BLaER1 treated with 17β-estradiol and CSF1 and Interleukin-3, amounts not matched to agents 10 nM and 100 nM (cell line): ENCODE measurements at regions not wholly inside any gene's neighbourhood (a gene's known extent, or its start where the extent isn't known, plus 50 kb on each side); places are given as distances from the start of the nearest gene placed in this dataset.

Source experiments
- H3K27ac ChIP-seq, 11 experiments: shearing (Covaris generic); formaldehyde crosslinking; 2 replicates each; pipeline ENCODE4 v1.8.1; 2022
- H3K27me3 ChIP-seq, 11 experiments: shearing (Covaris generic); formaldehyde crosslinking; 2 replicates each; pipeline ENCODE4 v1.8.1; 2022
- H3K36me3 ChIP-seq, 11 experiments: shearing (Covaris generic); formaldehyde crosslinking; 2 replicates each; pipeline ENCODE4 v1.8.1; 2022
- H3K4me1 ChIP-seq, 10 experiments: shearing (Covaris generic); formaldehyde crosslinking; 2 replicates each; pipeline ENCODE4 v1.8.1; 2022
- H3K4me2 ChIP-seq, 11 experiments: shearing (Covaris generic); formaldehyde crosslinking; 2 replicates each; pipeline ENCODE4 v1.8.1; 2022
- H3K4me3 ChIP-seq, 10 experiments: shearing (Covaris generic); formaldehyde crosslinking; 2 replicates each; pipeline ENCODE4 v1.8.1; 2022
- H3K9ac ChIP-seq, 11 experiments: shearing (Covaris generic); formaldehyde crosslinking; 2 replicates each; pipeline ENCODE4 v1.8.1; 2022
- H3K9me3 ChIP-seq, 11 experiments: shearing (Covaris generic); formaldehyde crosslinking; replicated peaks in 1 of 11; 2 replicates each; pipeline ENCODE4 v1.8.1; 2022
- H4K20me1 ChIP-seq, 11 experiments: shearing (Covaris generic); formaldehyde crosslinking; 2 replicates each; pipeline ENCODE4 v1.8.1; 2022
- Cebpa-rat ChIP-seq, 11 experiments: shearing (Covaris generic); IDR thresholded peaks; 2 replicates each; pipeline ENCODE4 v1.8.1; 2022

DNA sequence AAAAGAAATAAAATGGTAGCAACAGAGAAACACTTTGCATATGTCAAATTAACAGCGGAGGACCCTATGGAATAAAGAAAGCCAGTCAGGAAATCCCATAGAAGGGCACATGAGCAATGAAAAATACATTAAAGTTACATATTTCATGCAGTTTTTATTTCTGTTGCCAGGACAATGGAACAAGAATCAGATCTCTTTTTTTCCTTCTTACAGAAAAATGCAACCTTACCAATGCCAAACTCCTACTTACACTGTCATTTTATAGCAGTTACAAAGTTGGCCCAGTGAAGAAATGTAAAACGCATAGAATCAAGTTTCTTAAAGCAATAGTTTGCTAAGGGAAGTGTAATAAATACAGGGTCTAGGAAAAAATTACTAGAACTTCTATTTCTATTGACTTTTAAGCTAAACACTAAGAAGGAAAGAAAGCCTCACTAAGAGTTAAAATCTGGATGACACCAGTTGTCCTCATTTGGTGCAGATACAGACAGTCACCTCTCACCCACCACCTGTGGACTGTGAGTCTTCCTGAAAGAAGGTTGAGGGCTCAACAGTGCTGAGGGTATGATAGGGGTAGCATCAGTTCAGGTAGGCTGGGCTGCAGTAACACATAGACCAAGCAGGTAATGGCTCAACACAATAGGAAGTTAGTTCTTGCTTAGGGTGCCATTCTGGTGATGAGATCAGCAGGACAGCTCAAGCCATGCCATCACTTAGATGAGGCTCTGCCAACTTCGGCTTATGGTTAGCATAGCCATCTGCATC lies 224.6 kb downstream of the ANAPC10 start:
- H3K27me3 ChIP-seq: no peaks in the 10 kb centered on the region
- H4K20me1 ChIP-seq: no peaks in the 10 kb centered on the region
- H3K36me3 ChIP-seq: no peaks in the 10 kb centered on the region
- no peak for TF ChIP-seq Cebpa-rat (IDR thresholded peaks at IDR 0.05)
- no peaks in the 10 kb centered on the region for H3K4me1 ChIP-seq
- H3K4me2 ChIP-seq: no peak overlapping the region
- no peak overlapping the region for H3K27ac ChIP-seq
- H3K9ac ChIP-seq: no peak overlapping the region
- H3K4me3 ChIP-seq: no peak overlapping the region
- H3K9me3 ChIP-seq: no peaks in the 10 kb centered on the region

DNA sequence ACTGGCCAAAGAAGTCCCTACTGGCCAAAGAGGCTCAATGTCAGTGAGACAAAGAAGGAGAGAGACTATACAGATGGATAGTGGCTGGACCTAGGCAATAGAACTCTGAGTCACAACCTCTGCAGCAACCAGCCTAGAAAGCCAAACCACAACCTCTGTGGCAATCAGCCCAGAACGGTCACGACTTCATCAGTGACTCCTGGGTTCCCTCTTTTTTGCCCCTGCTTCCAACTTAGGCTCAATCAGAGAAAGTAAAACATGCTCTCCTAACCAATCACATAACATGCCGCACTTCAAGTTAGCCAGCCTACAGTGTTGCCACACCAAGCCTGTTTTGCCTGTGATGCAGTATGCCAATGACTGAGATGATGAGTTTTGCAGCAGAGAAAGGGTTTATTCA lies 203.4 kb downstream of the ANAPC10 start:
- Histone ChIP-seq H3K4me3 (no peak overlapping the region), H3K27me3 (no peaks in the 10 kb centered on the region), H3K9ac (no peak overlapping the region), H3K4me2 (peak overlapping the region in 6 of 11 experiments; percentile 26 to 61 (median 35); a peak in 11 of 22 replicates), H4K20me1 (no peaks in the 10 kb centered on the region), H3K4me1 (peaks cover 0 to 13% (median 5%) of the 10 kb centered on the region in 10 experiments; a peak in 10 of 20 replicates), H3K36me3 (no peaks in the 10 kb centered on the region), H3K9me3 (no peaks in the 10 kb centered on the region; a peak in 1 of 22 replicates), H3K27ac (peak overlapping the region in 3 of 11 experiments; percentile 33 to 65 (median 35); a peak in 4 of 22 replicates)
- peak in 4 of 11 experiments; percentile 25 to 75 (median 58); a peak in 4 of 22 replicates for TF ChIP-seq Cebpa-rat (IDR thresholded peaks at IDR 0.05)

DNA sequence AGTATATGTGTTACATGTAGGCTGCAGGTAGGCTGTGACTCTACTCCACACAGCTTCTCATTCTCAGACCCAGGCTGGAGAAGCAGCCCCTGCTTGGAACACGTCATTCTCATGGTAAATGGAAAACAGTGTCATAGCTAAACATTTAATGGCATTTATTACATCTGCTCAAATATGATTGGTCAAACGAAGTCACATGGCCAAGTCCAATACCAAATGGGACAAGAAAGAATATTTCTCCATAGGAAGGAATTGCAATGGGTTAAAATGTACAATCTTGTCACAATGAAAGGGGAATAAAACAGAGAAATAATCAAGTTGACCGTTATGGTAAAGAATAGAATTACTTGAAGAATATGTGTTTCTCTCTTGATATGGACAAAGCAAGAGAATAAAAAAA lies 198.6 kb downstream of the ANAPC10 start:
- Histone ChIP-seq H3K4me1 (peaks cover 7 to 16% (median 9%) of the 10 kb centered on the region in 10 experiments; a peak in 16 of 20 replicates), H3K9ac (no peak overlapping the region), H3K4me2 (no peak overlapping the region), H3K9me3 (no peaks in the 10 kb centered on the region; a peak in 1 of 22 replicates), H4K20me1 (no peaks in the 10 kb centered on the region), H3K27me3 (no peaks in the 10 kb centered on the region), H3K4me3 (no peak overlapping the region), H3K27ac (no peak overlapping the region), H3K36me3 (no peaks in the 10 kb centered on the region)
- TF ChIP-seq Cebpa-rat (IDR thresholded peaks at IDR 0.05): no peak

DNA sequence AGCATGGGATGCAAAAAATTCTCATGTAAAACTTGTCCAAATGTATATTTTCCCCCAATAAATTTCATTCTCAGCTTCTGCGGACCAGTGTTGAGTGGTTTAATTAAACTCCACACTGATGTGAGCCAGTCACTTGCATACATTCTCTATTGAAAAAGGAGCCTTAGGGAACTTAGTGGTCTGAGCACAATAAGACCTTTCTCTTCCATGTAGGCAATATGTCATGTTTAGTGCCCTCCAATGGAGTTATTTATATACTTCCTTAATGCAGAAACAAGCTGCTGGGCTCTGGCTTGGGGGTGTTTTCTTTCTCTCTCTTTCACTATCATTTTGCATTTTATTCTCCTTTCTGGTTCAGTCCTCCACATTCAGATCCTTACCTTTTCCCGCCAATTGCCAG lies 196.9 kb downstream of the ANAPC10 start:
- Histone ChIP-seq H3K36me3 (no peaks in the 10 kb centered on the region), H3K4me2 (peak overlapping the region in 6 of 11 experiments; percentile 9 to 32 (median 21); a peak in 6 of 22 replicates), H3K9ac (no peak overlapping the region), H3K4me1 (peaks cover 10 to 27% (median 20%) of the 10 kb centered on the region in 10 experiments; a peak in 19 of 20 replicates), H3K27me3 (no peaks in the 10 kb centered on the region), H3K27ac (no peak overlapping the region), H3K4me3 (no peak overlapping the region), H3K9me3 (no peaks in the 10 kb centered on the region; a peak in 1 of 22 replicates), H4K20me1 (no peaks in the 10 kb centered on the region)
- no peak for TF ChIP-seq Cebpa-rat (IDR thresholded peaks at IDR 0.05)

DNA sequence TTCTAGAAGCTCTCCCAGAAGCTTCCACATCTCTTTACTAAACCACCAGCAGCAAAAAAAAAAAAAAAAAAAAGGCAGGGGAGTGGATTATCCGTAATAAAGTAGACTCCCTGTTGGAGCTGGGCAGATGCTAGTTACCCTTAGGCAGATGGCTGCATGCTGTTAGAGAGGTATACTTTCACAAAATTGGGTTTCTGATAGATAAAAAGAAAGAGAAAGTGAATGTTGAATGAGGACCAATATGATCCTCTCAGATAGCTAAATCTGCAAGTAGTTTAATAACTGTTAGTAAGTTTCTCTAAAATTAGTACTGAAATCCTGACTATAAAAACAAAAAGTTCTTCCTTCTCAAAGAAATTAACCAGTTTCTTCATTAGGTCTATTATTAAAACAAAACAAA lies 195.4 kb downstream of the ANAPC10 start:
- Histone ChIP-seq H3K4me3 (no peak overlapping the region), H3K36me3 (no peaks in the 10 kb centered on the region), H3K9ac (no peak overlapping the region), H3K27me3 (no peaks in the 10 kb centered on the region), H3K9me3 (no peaks in the 10 kb centered on the region; a peak in 1 of 22 replicates), H4K20me1 (no peaks in the 10 kb centered on the region), H3K4me2 (no peak overlapping the region), H3K27ac (no peak overlapping the region), H3K4me1 (peaks cover 25 to 42% (median 34%) of the 10 kb centered on the region in 10 experiments)
- TF ChIP-seq Cebpa-rat (IDR thresholded peaks at IDR 0.05): no peak

DNA sequence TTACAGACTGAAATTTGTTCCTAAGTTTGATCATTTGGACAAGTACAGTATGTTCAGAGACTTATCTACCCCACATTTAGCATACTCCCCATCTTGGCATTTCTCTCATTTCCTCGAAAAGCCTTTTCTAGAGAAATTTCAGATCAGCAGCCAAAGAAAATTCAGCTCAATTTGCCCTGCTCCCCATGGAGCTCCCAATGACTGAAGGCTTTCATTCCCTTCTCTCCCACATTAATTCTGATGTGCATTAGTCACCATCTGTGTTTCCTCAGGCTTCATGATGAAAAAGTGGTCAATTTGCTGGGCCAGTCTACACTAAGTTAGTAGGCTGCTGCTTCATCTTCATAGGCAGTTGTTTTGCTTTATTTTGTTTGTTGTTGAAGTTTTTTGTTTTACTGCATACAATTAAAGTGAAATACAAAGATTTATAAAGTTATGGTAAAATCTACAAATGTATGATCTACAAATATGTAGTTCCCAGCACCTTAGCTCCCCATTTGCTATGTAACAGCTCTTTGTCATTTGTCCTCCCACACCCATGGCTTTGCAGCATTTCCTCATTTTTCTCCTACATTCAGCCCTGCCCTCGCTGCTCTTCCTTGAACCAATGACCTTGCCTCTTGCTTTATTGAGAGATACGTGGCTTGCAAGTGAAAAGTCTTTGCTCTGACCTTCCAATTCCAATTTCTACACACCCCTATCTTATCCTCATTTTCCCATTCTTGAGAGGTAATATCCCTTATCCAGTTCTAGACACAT lies 193.9 kb downstream of the ANAPC10 start:
- H3K27ac ChIP-seq: no peak overlapping the region
- no peaks in the 10 kb centered on the region; a peak in 1 of 22 replicates for H3K9me3 ChIP-seq
- no peak overlapping the region for H3K4me3 ChIP-seq
- H3K9ac ChIP-seq: no peak overlapping the region
- H4K20me1 ChIP-seq: no peaks in the 10 kb centered on the region
- H3K4me2 ChIP-seq: peak overlapping the region in 1 of 11 experiments; percentile 22; a peak in 2 of 22 replicates
- H3K4me1 ChIP-seq: peaks cover 25 to 42% (median 35%) of the 10 kb centered on the region in 10 experiments
- no peak for TF ChIP-seq Cebpa-rat (IDR thresholded peaks at IDR 0.05)
- H3K27me3 ChIP-seq: no peaks in the 10 kb centered on the region
- no peaks in the 10 kb centered on the region for H3K36me3 ChIP-seq

DNA sequence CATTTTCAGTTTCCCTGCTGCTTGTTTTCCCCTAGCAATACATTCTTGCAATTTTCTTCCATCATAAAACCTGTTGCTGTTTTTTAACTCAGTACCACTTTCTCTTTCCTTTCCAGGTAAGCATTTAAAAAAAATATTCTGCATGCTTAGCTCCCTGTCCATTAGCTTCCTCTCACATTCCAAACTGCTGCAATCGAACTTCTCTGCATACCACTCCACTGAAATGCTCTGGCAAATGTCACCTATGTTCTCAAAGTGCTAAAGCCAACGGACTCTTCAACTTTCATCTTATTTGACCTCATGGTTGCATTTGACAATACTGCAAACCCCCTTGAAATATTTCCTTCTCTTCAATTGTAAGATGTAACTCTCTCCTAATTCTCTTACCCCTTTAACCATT lies 192.7 kb downstream of the ANAPC10 start:
- no peaks in the 10 kb centered on the region for H4K20me1 ChIP-seq
- H3K27me3 ChIP-seq: no peaks in the 10 kb centered on the region
- peaks cover 25 to 42% (median 35%) of the 10 kb centered on the region in 10 experiments for H3K4me1 ChIP-seq
- H3K9me3 ChIP-seq: no peaks in the 10 kb centered on the region
- no peak overlapping the region for H3K9ac ChIP-seq
- no peak overlapping the region for H3K4me3 ChIP-seq
- TF ChIP-seq Cebpa-rat (IDR thresholded peaks at IDR 0.05): no peak
- peak overlapping the region in 10 of 11 experiments; percentile 5 to 86 (median 74); a peak in 15 of 22 replicates for H3K4me2 ChIP-seq
- H3K27ac ChIP-seq: peak overlapping the region in 4 of 11 experiments; percentile 72 to 80 (median 76); a peak in 3 of 22 replicates
- no peaks in the 10 kb centered on the region for H3K36me3 ChIP-seq

DNA sequence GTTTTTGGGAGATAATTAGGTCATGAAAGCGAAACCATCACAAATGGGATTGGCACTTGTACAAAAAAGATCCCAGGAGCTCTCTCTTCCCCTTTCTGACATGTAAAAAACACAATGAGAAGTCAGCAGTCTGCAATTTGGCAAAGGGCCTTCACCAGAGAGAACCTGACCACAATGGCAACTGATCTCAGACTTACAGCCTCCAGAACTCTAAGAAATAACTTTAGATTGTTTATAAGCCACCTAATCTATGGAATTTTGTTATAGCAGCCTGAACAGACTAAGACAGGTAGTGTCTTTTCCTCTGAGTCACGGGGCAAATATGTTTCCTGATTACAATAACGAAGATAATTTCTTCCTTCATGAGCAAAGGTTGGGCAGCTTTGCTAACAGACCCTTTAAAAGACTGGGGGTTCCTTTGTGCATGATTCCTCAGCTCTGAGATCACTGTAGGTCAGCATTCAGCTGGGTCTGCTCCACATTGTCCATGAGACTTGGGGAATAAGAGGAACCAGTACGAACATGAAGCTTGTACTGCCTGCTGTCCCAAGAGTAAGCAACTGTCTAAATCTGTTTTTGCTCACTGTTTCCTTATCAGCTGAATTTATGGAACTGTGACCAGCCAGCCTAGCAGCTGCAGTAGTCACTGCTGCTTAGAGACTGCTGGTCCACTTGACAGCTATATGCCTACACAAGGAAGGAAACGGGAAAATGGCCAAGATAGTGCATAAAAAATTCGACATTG lies 191.6 kb downstream of the ANAPC10 start:
- H3K27ac ChIP-seq: peak overlapping the region; percentile 46 to 80 (median 72); a peak in 20 of 22 replicates
- peak overlapping the region in 1 of 10 experiments; percentile 7; a peak in 1 of 20 replicates for H3K4me3 ChIP-seq
- peak overlapping the region in 10 of 11 experiments; percentile 6 to 66 (median 50); a peak in 14 of 22 replicates for H3K9ac ChIP-seq
- H3K4me1 ChIP-seq: peaks cover 25 to 36% (median 31%) of the 10 kb centered on the region in 10 experiments
- H3K36me3 ChIP-seq: no peaks in the 10 kb centered on the region
- H3K27me3 ChIP-seq: no peaks in the 10 kb centered on the region
- H3K4me2 ChIP-seq: peak overlapping the region; percentile 56 to 86 (median 76)
- no peak for TF ChIP-seq Cebpa-rat (IDR thresholded peaks at IDR 0.05)
- no peaks in the 10 kb centered on the region for H3K9me3 ChIP-seq
- no peaks in the 10 kb centered on the region for H4K20me1 ChIP-seq
